H7 (cell line): ENCODE measurements at regions not wholly inside any gene's neighbourhood (a gene's known extent, or its start where the extent isn't known, plus 50 kb on each side); places are given as distances from the start of the nearest gene placed in this dataset.
A peak's percentile ranks its signal among the peaks of the same experiment; 100 is the strongest.

Experiments
- DNase-seq: peaks from one replicate; pipeline ENCODE4 v3.0.0; 2012
- H3K27me3 ChIP-seq: 2 replicates; pipeline ENCODE4 v1.6.0; 2011; ENCODE audit warnings: mild to moderate bottlenecking, low read length; ENCODE audit not compliant: control insufficient read depth, insufficient read depth
- H3K36me3 ChIP-seq: replicated peaks from 2 replicates; pipeline ENCODE4 v1.5.1; 2011; ENCODE audit warnings: low read length; ENCODE audit not compliant: control insufficient read depth, insufficient read depth
- H3K4me3 ChIP-seq: 2 replicates; pipeline ENCODE4 v1.5.1; 2011; ENCODE audit warnings: low read depth, mild to moderate bottlenecking, control low read depth, low read length, moderate library complexity; ENCODE audit not compliant: insufficient read depth

- no peaks in the 10 kb centered on the region for H3K27me3 ChIP-seq
- H3K4me3 ChIP-seq, result no peak overlapping the region
- no peak for DNase-seq
- H3K36me3 ChIP-seq, result no peaks in the 10 kb centered on the region
Measured at GRCh38 chr11:104322696-104323095, 158.7 kb upstream of the PDGFD start.

DNA sequence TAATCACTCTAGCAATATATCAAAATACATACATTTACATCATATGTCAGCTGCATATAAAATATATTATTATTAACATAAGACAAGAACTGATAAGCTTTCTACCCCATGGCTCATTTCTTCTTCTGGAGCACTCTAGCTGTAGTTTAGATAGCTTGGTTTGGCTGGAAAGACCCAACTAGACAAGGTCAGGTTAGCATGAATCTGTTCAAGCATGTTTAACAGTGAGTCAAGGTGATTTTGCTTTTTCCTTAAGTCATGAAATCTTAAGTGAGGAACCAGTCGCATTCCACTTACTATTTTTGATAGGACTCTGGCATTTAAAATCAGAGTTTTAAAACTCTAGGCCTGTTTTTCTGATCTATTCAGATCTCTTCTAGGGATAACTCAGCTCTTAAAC, 157.0 kb upstream of the PDGFD start:
- Histone ChIP-seq H3K4me3 (no peak overlapping the region), H3K27me3 (no peaks in the 10 kb centered on the region), H3K36me3 (no peaks in the 10 kb centered on the region)
- no peak for DNase-seq

GRCh38 chr11:104320097-104320496, 156.2 kb upstream of the PDGFD start:
- Histone ChIP-seq H3K27me3 (no peaks in the 10 kb centered on the region), H3K36me3 (no peaks in the 10 kb centered on the region), H3K4me3 (no peak overlapping the region)
- DNase-seq, result no peak

- Histone ChIP-seq H3K36me3 (no peaks in the 10 kb centered on the region), H3K27me3 (no peaks in the 10 kb centered on the region), H3K4me3 (no peak overlapping the region)
- DNase-seq, result no peak
Measured at GRCh38 chr11:104319396-104319795, 155.4 kb upstream of the PDGFD start.

DNA sequence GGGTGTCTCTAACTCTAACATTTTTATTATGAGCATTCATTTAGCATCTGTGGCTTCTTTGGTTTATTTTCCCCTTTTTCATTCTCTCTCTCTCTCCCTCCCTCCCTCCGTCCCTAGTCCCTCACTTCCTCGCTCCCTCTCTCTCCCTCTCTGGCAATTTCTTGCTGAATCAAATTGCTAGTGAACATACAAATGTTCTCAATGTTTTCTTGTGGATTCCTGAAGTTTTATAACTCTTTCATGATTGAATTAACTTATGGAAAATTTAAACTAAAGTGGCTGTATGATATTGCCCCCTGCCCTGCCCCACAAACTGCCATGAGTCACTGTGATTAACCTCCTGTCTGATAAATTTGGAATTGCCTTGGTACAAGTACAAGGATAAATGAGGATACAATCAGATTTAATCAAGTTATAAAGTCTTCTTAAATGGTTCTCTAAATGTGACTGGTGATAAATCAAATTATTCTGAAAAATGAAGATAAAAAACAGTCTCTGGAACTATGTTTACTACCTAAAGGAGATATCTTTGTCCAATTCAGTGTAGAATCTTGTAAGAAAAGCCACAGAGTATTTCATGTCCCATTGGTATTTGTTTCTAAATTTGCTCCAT, 143.0 kb upstream of the PDGFD start:
- no peak overlapping the region for H3K4me3 ChIP-seq
- DNase-seq, result no peak
- H3K27me3 ChIP-seq, result no peaks in the 10 kb centered on the region
- H3K36me3 ChIP-seq, result no peaks in the 10 kb centered on the region

DNA sequence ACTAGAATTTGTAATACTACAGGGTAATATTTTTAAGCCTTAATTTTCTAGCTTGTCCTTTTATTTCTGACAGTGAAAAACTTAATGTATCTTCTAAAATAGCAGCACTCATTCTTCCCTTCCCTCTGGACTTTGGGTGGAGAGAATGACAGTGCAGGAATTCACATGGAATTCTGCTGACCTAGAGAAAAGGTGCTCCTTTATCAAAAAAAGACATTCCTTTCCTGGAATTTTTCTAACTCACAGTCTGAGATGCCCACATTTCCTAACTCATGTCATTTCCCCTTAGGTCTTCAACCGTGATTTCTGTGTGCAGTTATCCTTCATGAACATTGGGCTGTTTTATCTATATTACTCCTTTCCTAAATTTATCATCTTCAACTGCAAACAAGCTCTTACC, 137.8 kb upstream of the PDGFD start:
- Histone ChIP-seq H3K4me3 (no peak overlapping the region), H3K36me3 (no peaks in the 10 kb centered on the region), H3K27me3 (no peaks in the 10 kb centered on the region)
- no peak for DNase-seq

DNA sequence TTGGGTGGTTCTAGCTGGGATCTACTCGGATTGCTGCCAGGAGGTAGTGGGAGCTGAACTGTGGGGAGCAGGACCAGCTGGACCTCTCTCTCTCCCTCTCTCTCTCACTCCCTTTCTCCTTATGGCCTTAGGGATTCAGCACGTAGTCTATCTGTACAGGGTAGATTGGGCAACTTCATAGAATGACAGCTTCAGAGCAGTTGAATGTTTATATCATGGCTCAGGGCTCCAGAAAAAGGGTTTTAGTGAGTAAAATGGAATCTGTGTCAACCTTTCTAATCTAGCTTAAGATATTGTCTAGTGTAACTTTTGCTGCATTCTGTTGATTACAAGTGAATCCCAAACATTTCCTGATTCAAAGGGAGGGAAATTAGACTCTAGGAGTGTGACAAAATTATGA, 127.7 kb upstream of the PDGFD start:
- no peak overlapping the region for H3K4me3 ChIP-seq
- no peaks in the 10 kb centered on the region for H3K36me3 ChIP-seq
- no peaks in the 10 kb centered on the region for H3K27me3 ChIP-seq
- no peak for DNase-seq

GRCh38 chr11:104286129-104286528, 122.2 kb upstream of the PDGFD start:
- DNase-seq, result no peak
- H3K36me3 ChIP-seq, result no peaks in the 10 kb centered on the region
- no peaks in the 10 kb centered on the region for H3K27me3 ChIP-seq
- no peak overlapping the region for H3K4me3 ChIP-seq

DNA sequence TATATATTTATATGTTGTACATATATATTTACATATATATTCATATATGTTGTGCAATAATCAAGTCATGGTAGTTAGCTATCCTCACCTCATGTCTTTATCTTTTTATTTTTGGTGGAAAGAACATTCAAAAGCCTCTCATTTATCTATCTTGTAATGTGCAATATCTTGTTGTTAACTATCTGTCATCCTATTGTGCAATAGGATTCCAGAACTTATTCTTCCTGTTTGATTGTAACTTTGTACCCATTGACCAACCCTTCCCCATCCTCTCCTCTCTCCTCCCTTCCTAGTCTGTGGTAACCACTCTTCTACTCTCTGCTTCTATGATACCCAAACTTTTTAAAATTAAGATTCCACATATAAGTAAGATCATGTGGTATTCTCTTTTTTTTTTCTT, 115.6 kb upstream of the PDGFD start:
- Histone ChIP-seq H3K27me3 (no peaks in the 10 kb centered on the region), H3K36me3 (no peaks in the 10 kb centered on the region), H3K4me3 (no peak overlapping the region)
- no peak for DNase-seq

DNA sequence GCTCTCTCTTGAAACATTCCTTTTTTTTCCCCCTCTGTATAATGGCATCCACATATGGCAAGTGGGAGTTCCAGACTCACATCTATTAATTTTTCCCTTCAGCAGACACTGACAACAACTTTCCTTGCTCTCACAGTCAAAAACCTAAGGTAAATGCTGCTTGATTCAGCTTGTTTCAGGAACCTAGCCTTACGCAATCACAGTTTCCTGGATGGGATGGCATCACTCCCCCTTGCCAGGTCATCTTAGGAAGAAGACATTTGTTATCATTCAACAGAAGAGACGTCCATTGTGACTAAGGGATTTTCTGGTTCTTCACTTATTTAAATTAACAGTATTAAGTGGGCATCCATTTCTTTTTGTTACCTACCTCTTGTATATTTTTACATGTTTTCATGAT, 112.0 kb upstream of the PDGFD start:
- Histone ChIP-seq H3K27me3 (no peaks in the 10 kb centered on the region), H3K36me3 (no peaks in the 10 kb centered on the region), H3K4me3 (no peak overlapping the region)
- DNase-seq, result peak; percentile 4

DNA sequence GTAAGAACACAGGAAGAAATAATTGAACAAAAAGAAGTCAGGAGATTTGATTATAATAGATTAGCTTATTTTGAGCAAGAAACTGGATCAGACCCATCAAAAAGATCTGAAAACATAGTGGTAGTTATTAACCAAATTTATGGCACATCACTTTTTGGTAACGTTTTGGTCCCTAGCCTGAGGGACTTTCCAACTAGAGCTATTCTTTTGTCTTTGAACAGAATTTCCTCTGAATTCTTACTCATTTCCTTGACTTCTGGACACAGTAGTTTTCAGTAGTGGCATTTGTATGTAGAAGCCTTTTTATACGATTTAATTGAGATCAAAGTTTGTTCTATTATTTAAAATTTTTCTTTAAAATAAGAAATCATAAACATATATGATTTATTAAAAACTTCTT, 96.5 kb upstream of the PDGFD start:
- DNase-seq, result no peak
- Histone ChIP-seq H3K4me3 (no peak overlapping the region), H3K27me3 (no peaks in the 10 kb centered on the region), H3K36me3 (no peaks in the 10 kb centered on the region)

GRCh38 chr11:104259121-104259610, 95.2 kb upstream of the PDGFD start:
- DNase-seq, result no peak
- Histone ChIP-seq H3K27me3 (no peaks in the 10 kb centered on the region), H3K36me3 (no peaks in the 10 kb centered on the region), H3K4me3 (no peak overlapping the region)

GRCh38 chr11:104256525-104256924, 92.6 kb upstream of the PDGFD start:
- DNase-seq, result no peak
- H3K27me3 ChIP-seq, result no peaks in the 10 kb centered on the region
- no peak overlapping the region for H3K4me3 ChIP-seq
- no peaks in the 10 kb centered on the region for H3K36me3 ChIP-seq

GRCh38 chr11:104254347-104254746, 90.4 kb upstream of the PDGFD start:
- Histone ChIP-seq H3K36me3 (no peaks in the 10 kb centered on the region), H3K4me3 (no peak overlapping the region), H3K27me3 (no peaks in the 10 kb centered on the region)
- peak; percentile 48 for DNase-seq

DNA sequence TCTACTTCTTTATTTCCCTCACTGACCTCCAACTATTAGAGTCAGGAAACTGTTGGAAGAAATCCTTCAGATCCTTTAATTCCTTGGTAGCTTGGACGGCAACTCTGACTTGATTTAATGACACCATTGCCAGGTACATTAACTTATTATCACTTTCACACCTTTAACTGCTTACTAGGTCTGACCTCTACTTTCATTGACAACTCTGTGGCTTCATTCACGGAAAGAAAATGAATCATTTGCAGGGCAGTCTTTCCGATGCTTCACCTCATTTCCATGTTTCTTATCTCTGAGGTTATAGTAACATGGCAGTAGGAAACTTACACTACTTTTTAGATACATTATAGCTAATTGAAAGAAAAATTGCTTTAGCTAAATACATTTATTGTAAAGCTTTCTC, 82.6 kb upstream of the PDGFD start:
- no peak for DNase-seq
- Histone ChIP-seq H3K36me3 (no peaks in the 10 kb centered on the region), H3K27me3 (no peaks in the 10 kb centered on the region), H3K4me3 (no peak overlapping the region)

DNA sequence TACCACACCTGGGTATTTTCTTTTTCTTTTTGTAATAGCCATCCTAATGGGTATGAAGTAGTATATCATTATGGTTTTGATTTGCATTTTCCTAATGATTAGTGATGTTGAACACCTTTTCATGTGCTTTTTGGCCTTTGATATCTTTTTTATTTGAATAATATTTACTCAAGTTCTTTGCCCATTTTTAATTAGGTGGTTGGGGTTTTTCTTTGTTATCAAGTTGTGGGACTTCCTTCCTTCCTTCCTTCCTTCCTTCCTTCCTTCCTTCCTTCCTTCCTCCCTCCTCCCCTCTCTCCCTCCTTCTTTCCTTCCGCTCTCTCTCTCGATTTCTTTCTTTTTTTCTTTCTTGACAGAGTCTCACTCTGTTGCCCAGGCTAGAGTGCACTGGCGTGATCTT, 75.0 kb upstream of the PDGFD start:
- H3K36me3 ChIP-seq, result no peaks in the 10 kb centered on the region
- no peak overlapping the region for H3K4me3 ChIP-seq
- H3K27me3 ChIP-seq, result no peaks in the 10 kb centered on the region
- DNase-seq, result no peak
